GM12878 (cell line): ENCODE measurements at regions not wholly inside any gene's neighbourhood (a gene's known extent, or its start where the extent isn't known, plus 50 kb on each side); places are given as distances from the start of the nearest gene placed in this dataset.

Experiments used
- ATAC-seq: fragments of 200-7000 bp; cut with Tn5 transposase; 3 replicates; pipeline ENCODE4 v1.9.1; 2020; ENCODE audit warnings: mild to moderate bottlenecking, moderate library complexity
- BruUV-seq: library from RNA; stranded (reverse); fragments of 400-500 nt; replicated peaks from 2 replicates; lab custom pipeline; 2021; lab: Mats Ljungman, UMichigan
- CTCF ChIA-PET: fragments of 300-600 bp; sonication (Branson Sonifier 250); formaldehyde crosslinking; extraction: SDS; loops from one replicate; lab custom pipeline; 2021; ENCODE audit warnings: inconsistent platforms; lab: Yijun Ruan, JAX
- POLR2A ChIA-PET: fragments of 350-600 bp; formaldehyde crosslinking; extraction: SDS; loops from one replicate; lab custom pipeline; 2021; ENCODE audit warnings: inconsistent platforms; lab: Charles Lee
- RAD21 ChIA-PET: fragments of 300-600 bp; sonication (Branson Sonifier 250); formaldehyde crosslinking; loops from one replicate; lab custom pipeline; 2023; ENCODE audit warnings: antibody characterized with exemption; ENCODE audit not compliant: unreplicated experiment; lab: Charles Lee
- SMC1A ChIA-PET: fragments of 300-600 bp; sonication (Branson Sonifier 250); formaldehyde crosslinking; loops from one replicate; lab custom pipeline; 2023; ENCODE audit not compliant: unreplicated experiment, uncharacterized antibody; lab: Charles Lee
- DNase-seq: peaks from one replicate; pipeline ENCODE4 v3.0.0-alpha.2; 2011; ENCODE audit warnings: low read depth, low spot score
- FAIRE-seq: peaks from 3 replicates; lab custom pipeline; 2011; peaks lifted over from hg19 to GRCh38; lab: Jason Lieb, UNC
- H2AFZ ChIP-seq: 2 replicates; pipeline ENCODE4 v1.6.0; 2011; ENCODE audit warnings: low read depth, low read length, control low read depth; ENCODE audit not compliant: control insufficient read depth
- H3K27ac ChIP-seq: 2 replicates; pipeline ENCODE4 v1.5.1; 2011; ENCODE audit warnings: control low read depth; ENCODE audit not compliant: control insufficient read depth, insufficient read depth
- H3K27me3 ChIP-seq, 2 experiments: replicated peaks in 1 of 2; 2 replicates each; pipeline versions ENCODE4 v1.6.0 to v1.6.1; 2011; ENCODE audit warnings: low read length in 1 of 2; ENCODE audit not compliant: control insufficient read depth in 2 of 2, insufficient read depth in 2 of 2
- H3K36me3 ChIP-seq, 2 experiments: 2 replicates each; pipeline ENCODE4 v1.5.1; 2011; ENCODE audit warnings: low read length in 1 of 2; ENCODE audit not compliant: control insufficient read depth in 2 of 2, insufficient read depth in 2 of 2
- H3K4me1 ChIP-seq: 2 replicates; pipeline ENCODE4 v1.6.1; 2011; ENCODE audit warnings: mild to moderate bottlenecking, low read length, moderate library complexity, mixed read lengths; ENCODE audit not compliant: control insufficient read depth, insufficient read depth
- H3K4me2 ChIP-seq: 2 replicates; pipeline ENCODE4 v1.6.0; 2011; ENCODE audit warnings: control low read depth; ENCODE audit not compliant: control insufficient read depth, insufficient read depth
- H3K4me3 ChIP-seq: fragments of 200-600 bp; sonication (generic); 2 replicates; pipeline ENCODE4 v1.5.1; 2016
- H3K79me2 ChIP-seq: 2 replicates; pipeline ENCODE4 v1.6.0; 2011; ENCODE audit warnings: low read length; ENCODE audit not compliant: control insufficient read depth, insufficient read depth
- H3K9ac ChIP-seq: 2 replicates; pipeline ENCODE4 v1.8.0; 2011; ENCODE audit warnings: low read length, control low read depth, mixed read lengths; ENCODE audit not compliant: control insufficient read depth, insufficient read depth
- H3K9me3 ChIP-seq: replicated peaks from 3 replicates; pipeline ENCODE4 v1.5.1; 2011; ENCODE audit warnings: mild to moderate bottlenecking, low read length; ENCODE audit not compliant: control insufficient read depth, insufficient read depth
- H4K20me1 ChIP-seq: 2 replicates; pipeline ENCODE4 v1.6.0; 2011; ENCODE audit not compliant: control insufficient read depth, insufficient read depth
- CBX3 ChIP-seq: fragments of 200-600 bp; sonication (generic); IDR thresholded peaks from 2 replicates; pipeline ENCODE4 v1.6.1; 2016; ENCODE audit warnings: low read depth, borderline replicate concordance
- CBX5 ChIP-seq: sonication (generic); IDR thresholded peaks from 2 replicates; pipeline ENCODE4 v1.6.1; 2016; ENCODE audit warnings: low read depth, moderate library complexity, mild to moderate bottlenecking, inconsistent platforms
- FOXK2 ChIP-seq: fragments of 450-650 bp; IDR thresholded peaks from 2 replicates; pipeline ENCODE4 v1.6.1; 2017; ENCODE audit warnings: mild to moderate bottlenecking, moderate library complexity
- IKZF2 ChIP-seq, 2 experiments: fragments of 450-650 bp; IDR thresholded peaks; 2 replicates each; pipeline ENCODE4 v1.6.1; 2017; ENCODE audit warnings: mild to moderate bottlenecking in 2 of 2, moderate library complexity in 2 of 2
- KDM1A ChIP-seq: fragments of 200-600 bp; sonication (generic); IDR thresholded peaks from 2 replicates; pipeline ENCODE4 v1.6.1; 2016; ENCODE audit warnings: borderline replicate concordance
- NBN ChIP-seq: fragments of 450-650 bp; IDR thresholded peaks from 2 replicates; pipeline ENCODE4 v1.6.1; 2016
- NFYA ChIP-seq: IDR thresholded peaks from 2 replicates; pipeline ENCODE4 v1.6.1; 2011; ENCODE audit warnings: low read depth, mild to moderate bottlenecking, low read length, improper control_type of control experiment, borderline replicate concordance
- NR2C1 ChIP-seq: fragments of 450-650 bp; IDR thresholded peaks from 2 replicates; pipeline ENCODE4 v1.6.1; 2017; ENCODE audit warnings: antibody characterized with exemption, mild to moderate bottlenecking, moderate library complexity
- NRF1 ChIP-seq: conservative IDR thresholded peaks from 2 replicates; pipeline ENCODE4 v1.6.1; 2011; ENCODE audit warnings: mild to moderate bottlenecking, low read depth, low read length, improper control_type of control experiment
- RCOR1 ChIP-seq: conservative IDR thresholded peaks from 2 replicates; pipeline ENCODE4 v1.6.1; 2012; ENCODE audit warnings: low read depth, low read length, improper control_type of control experiment
- SMARCA5 ChIP-seq: fragments of 450-650 bp; IDR thresholded peaks from 2 replicates; pipeline ENCODE4 v1.6.1; 2017; ENCODE audit warnings: mild to moderate bottlenecking
- TBL1XR1 ChIP-seq: IDR thresholded peaks from 2 replicates; pipeline ENCODE4 v1.6.1; 2012; ENCODE audit warnings: low read depth, low read length, improper control_type of control experiment
- WRNIP1 ChIP-seq: IDR thresholded peaks from 2 replicates; pipeline ENCODE4 v1.6.1; 2011; ENCODE audit warnings: low read depth, low read length, improper control_type of control experiment, borderline replicate concordance
- WGBS: methylation state at CpG from one replicate; pipeline ENCODE4 v1.1.6; 2016; ENCODE audit warnings: low lambda C conversion rate; ENCODE audit not compliant: insufficient replicate concordance, insufficient coverage; ENCODE audit errors: missing lambda C conversion rate; 5-methylcytosine and 5-hydroxymethylcytosine counted together
- in situ Hi-C: fragments of 300-500 bp; cut with MboI; formaldehyde crosslinking; loops from 9 replicates; pipeline ENCODE4 v1.14.3; 2018; ENCODE audit warnings: mixed read lengths
- intact Hi-C: fragments of 100-400 bp; cut with micrococcal nuclease; formaldehyde crosslinking; loops from one replicate; pipeline ENCODE4 v1.14.2; 2022; ENCODE audit not compliant: unreplicated experiment
- TF ChIP-seq, protein P1 (sequence below): fragments of 450-650 bp; IDR thresholded peaks from 2 replicates; pipeline ENCODE4 v1.6.1; 2014; ENCODE audit warnings: mild to moderate bottlenecking
- TF ChIP-seq, protein P2 (sequence below): fragments of 450-650 bp; IDR thresholded peaks from 2 replicates; pipeline ENCODE4 v1.6.1; 2017; ENCODE audit warnings: low read depth, mild to moderate bottlenecking, moderate library complexity
- TF ChIP-seq, protein P3 (sequence below): fragments of 450-650 bp; formaldehyde crosslinking; IDR thresholded peaks from 2 replicates; pipeline ENCODE4 v1.4.0; 2022; ENCODE audit warnings: mild to moderate bottlenecking, moderate library complexity
- TF ChIP-seq, protein P4 (sequence below): fragments of 450-650 bp; formaldehyde crosslinking; IDR thresholded peaks from 2 replicates; pipeline ENCODE4 v1.5.0; 2022; ENCODE audit warnings: mild to moderate bottlenecking, missing genetic modification characterization

DNA sequence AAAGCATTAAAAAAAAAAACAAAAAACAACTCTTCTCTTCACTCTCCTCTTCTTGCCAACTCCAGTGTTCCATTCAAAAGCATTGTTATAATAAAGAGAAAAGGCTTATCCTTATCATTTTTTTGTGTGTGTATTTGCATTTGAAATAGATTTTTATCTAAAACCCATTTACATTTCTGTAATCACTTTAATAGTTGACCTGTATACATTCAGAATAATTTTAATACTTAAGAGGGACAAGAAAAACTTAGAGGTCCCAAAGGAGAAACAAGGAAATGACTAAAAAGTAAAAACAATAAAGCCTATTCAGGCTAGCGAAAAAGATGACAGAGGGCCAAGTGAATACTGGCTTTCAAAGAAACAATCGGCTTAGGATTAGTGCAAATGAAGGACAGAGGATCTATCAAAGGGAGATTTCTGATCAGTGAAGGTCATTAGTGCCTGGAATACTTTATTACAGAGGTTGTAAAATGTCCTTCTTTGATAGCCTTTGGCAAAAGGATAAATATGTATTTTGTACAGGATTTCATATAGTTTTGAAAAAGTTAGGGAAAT, 808.3 kb downstream of the RPA4 start:
- POLR2A ChIA-PET = interaction anchor here (0.7 kb wide), 1 partner anchor 569 kb away, joined by 3 read pairs; no protein-coding TSS in a partner anchor
- no peak overlapping the region for H3K4me2 ChIP-seq
- no peaks in the 10 kb centered on the region for H3K27me3 ChIP-seq
- H3K36me3 ChIP-seq = no peaks in the 10 kb centered on the region
- RAD21 ChIA-PET = no interaction called here
- BruUV-seq = no TSS peak
- CTCF ChIA-PET = no interaction called here
- H3K79me2 ChIP-seq = no peaks in the 10 kb centered on the region
- H2AFZ ChIP-seq = no peak overlapping the region
- FAIRE-seq = no peak
- no peak overlapping the region for H3K27ac ChIP-seq
- SMC1A ChIA-PET = no interaction called here
- H3K4me3 ChIP-seq = no peak overlapping the region
- no peak for DNase-seq
- H3K9ac ChIP-seq = no peak overlapping the region
- H4K20me1 ChIP-seq = no peaks in the 10 kb centered on the region
- ATAC-seq = no peak
- H3K9me3 ChIP-seq = no peaks in the 10 kb centered on the region
- intact Hi-C loops = no loop called here
- H3K4me1 ChIP-seq = no peaks in the 10 kb centered on the region
- in situ Hi-C loops = no loop called here
- WGBS = 2% methylated on average over 2 of the region's 2 CpGs
- TF ChIP-seq TBL1XR1 = no peak
- no peak for TF ChIP-seq RCOR1
- no peak for TF ChIP-seq CBX5
- TF ChIP-seq SMARCA5 = no peak
- TF ChIP-seq FOXK2 = no peak
- TF ChIP-seq, protein P1, sequence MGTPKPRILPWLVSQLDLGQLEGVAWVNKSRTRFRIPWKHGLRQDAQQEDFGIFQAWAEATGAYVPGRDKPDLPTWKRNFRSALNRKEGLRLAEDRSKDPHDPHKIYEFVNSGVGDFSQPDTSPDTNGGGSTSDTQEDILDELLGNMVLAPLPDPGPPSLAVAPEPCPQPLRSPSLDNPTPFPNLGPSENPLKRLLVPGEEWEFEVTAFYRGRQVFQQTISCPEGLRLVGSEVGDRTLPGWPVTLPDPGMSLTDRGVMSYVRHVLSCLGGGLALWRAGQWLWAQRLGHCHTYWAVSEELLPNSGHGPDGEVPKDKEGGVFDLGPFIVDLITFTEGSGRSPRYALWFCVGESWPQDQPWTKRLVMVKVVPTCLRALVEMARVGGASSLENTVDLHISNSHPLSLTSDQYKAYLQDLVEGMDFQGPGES = no peak
- TF ChIP-seq CBX3 = no peak
- TF ChIP-seq KDM1A = no peak
- TF ChIP-seq IKZF2 (IDR thresholded peaks at IDR 0.05) = no peak
- TF ChIP-seq, protein P2, sequence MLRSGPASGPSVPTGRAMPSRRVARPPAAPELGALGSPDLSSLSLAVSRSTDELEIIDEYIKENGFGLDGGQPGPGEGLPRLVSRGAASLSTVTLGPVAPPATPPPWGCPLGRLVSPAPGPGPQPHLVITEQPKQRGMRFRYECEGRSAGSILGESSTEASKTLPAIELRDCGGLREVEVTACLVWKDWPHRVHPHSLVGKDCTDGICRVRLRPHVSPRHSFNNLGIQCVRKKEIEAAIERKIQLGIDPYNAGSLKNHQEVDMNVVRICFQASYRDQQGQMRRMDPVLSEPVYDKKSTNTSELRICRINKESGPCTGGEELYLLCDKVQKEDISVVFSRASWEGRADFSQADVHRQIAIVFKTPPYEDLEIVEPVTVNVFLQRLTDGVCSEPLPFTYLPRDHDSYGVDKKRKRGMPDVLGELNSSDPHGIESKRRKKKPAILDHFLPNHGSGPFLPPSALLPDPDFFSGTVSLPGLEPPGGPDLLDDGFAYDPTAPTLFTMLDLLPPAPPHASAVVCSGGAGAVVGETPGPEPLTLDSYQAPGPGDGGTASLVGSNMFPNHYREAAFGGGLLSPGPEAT = no peak
- TF ChIP-seq NFYA = no peak
- TF ChIP-seq WRNIP1 = no peak
- no peak for TF ChIP-seq NR2C1
- TF ChIP-seq, protein P3, sequence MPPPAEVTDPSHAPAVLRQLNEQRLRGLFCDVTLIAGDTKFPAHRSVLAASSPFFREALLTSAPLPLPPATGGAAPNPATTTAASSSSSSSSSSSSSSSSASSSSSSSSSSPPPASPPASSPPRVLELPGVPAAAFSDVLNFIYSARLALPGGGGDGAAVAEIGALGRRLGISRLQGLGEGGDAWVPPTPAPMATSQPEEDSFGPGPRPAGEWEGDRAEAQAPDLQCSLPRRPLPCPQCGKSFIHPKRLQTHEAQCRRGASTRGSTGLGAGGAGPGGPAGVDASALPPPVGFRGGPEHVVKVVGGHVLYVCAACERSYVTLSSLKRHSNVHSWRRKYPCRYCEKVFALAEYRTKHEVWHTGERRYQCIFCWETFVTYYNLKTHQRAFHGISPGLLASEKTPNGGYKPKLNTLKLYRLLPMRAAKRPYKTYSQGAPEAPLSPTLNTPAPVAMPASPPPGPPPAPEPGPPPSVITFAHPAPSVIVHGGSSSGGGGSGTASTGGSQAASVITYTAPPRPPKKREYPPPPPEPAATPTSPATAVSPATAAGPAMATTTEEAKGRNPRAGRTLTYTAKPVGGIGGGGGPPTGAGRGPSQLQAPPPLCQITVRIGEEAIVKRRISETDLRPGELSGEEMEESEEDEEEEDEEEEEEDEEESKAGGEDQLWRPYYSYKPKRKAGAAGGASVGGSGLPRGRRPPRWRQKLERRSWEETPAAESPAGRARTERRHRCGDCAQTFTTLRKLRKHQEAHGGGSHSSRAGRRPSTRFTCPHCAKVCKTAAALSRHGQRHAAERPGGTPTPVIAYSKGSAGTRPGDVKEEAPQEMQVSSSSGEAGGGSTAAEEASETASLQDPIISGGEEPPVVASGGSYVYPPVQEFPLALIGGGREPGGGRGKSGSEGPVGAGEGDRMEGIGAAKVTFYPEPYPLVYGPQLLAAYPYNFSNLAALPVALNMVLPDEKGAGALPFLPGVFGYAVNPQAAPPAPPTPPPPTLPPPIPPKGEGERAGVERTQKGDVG (CRISPR knock-in tag) = no peak
- TF ChIP-seq NBN = no peak
- no peak for TF ChIP-seq NRF1
- TF ChIP-seq, protein P4, sequence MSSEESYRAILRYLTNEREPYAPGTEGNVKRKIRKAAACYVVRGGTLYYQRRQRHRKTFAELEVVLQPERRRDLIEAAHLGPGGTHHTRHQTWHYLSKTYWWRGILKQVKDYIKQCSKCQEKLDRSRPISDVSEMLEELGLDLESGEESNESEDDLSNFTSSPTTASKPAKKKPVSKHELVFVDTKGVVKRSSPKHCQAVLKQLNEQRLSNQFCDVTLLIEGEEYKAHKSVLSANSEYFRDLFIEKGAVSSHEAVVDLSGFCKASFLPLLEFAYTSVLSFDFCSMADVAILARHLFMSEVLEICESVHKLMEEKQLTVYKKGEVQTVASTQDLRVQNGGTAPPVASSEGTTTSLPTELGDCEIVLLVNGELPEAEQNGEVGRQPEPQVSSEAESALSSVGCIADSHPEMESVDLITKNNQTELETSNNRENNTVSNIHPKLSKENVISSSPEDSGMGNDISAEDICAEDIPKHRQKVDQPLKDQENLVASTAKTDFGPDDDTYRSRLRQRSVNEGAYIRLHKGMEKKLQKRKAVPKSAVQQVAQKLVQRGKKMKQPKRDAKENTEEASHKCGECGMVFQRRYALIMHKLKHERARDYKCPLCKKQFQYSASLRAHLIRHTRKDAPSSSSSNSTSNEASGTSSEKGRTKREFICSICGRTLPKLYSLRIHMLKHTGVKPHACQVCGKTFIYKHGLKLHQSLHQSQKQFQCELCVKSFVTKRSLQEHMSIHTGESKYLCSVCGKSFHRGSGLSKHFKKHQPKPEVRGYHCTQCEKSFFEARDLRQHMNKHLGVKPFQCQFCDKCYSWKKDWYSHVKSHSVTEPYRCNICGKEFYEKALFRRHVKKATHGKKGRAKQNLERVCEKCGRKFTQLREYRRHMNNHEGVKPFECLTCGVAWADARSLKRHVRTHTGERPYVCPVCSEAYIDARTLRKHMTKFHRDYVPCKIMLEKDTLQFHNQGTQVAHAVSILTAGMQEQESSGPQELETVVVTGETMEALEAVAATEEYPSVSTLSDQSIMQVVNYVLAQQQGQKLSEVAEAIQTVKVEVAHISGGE (CRISPR knock-in tag) = no peak
